IMR-90 (cell line): ENCODE measurements at regions not wholly inside any gene's neighbourhood (a gene's known extent, or its start where the extent isn't known, plus 50 kb on each side); places are given as distances from the start of the nearest gene placed in this dataset.

Source experiments
- CHD1 ChIP-seq: IDR thresholded peaks from 2 replicates; pipeline ENCODE4 v1.6.1; 2012; ENCODE audit warnings: low read depth, low read length, improper control_type of control experiment
- RCOR1 ChIP-seq: IDR thresholded peaks from 2 replicates; pipeline ENCODE4 v1.6.1; 2012; ENCODE audit warnings: mild to moderate bottlenecking, low read length, improper control_type of control experiment; ENCODE audit not compliant: insufficient replicate concordance
- TF ChIP-seq, protein P1 (sequence below): conservative IDR thresholded peaks from 2 replicates; pipeline ENCODE4 v1.5.1; 2012; ENCODE audit warnings: mild to moderate bottlenecking, low read depth, low read length, improper control_type of control experiment

DNA sequence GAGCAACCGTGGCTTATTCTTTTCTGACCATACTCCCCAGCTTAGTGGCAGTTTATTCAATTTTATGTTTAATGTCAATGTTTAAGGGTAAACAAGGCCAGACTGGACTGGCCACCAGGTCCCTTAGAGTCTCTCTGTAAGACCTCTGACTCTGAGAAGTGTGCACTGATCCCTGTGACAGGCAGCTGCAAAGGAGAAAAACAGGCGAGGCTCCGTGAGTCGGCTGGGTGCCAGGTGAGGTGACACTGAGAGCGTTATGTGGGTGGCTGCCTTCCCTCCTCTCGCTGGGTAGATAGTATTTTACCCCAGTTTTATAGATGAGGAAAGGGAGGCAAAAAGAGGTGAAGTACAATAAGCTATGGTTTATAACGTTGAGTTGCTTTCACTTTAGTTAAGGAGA, 139.4 kb upstream of the HDAC4 start:
- TF ChIP-seq RCOR1, result no peak
- TF ChIP-seq, protein P1, sequence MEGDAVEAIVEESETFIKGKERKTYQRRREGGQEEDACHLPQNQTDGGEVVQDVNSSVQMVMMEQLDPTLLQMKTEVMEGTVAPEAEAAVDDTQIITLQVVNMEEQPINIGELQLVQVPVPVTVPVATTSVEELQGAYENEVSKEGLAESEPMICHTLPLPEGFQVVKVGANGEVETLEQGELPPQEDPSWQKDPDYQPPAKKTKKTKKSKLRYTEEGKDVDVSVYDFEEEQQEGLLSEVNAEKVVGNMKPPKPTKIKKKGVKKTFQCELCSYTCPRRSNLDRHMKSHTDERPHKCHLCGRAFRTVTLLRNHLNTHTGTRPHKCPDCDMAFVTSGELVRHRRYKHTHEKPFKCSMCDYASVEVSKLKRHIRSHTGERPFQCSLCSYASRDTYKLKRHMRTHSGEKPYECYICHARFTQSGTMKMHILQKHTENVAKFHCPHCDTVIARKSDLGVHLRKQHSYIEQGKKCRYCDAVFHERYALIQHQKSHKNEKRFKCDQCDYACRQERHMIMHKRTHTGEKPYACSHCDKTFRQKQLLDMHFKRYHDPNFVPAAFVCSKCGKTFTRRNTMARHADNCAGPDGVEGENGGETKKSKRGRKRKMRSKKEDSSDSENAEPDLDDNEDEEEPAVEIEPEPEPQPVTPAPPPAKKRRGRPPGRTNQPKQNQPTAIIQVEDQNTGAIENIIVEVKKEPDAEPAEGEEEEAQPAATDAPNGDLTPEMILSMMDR, result no peak
- TF ChIP-seq CHD1, result no peak
